GM19238 (cell line): ENCODE measurements at regions not wholly inside any gene's neighbourhood (a gene's known extent, or its start where the extent isn't known, plus 50 kb on each side); places are given as distances from the start of the nearest gene placed in this dataset.

Experiments used
- DNase-seq: peaks from one replicate; pipeline ENCODE4 v3.0.0; 2011; ENCODE audit warnings: low spot score; ENCODE audit not compliant: insufficient read length

DNA sequence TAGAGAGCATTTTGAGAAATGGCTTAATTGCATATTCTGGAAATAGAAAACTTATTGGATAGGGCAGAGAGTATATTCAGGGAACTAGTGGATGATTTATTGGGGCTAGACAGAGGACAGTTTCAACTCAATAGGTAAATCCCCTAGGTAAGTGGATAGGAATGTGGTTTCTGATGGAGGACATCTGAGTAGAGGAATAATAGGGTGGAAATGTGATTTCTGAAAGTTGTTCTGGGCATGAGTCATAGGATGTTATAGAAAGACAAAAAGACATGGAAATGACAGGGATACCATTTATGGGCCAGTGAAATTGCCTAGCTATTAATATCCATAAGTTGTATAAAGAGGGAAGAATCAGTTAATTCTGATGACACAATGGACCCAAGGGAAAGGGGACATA, 563.3 kb upstream of the GOLIM4 start:
- no peak for DNase-seq

DNA sequence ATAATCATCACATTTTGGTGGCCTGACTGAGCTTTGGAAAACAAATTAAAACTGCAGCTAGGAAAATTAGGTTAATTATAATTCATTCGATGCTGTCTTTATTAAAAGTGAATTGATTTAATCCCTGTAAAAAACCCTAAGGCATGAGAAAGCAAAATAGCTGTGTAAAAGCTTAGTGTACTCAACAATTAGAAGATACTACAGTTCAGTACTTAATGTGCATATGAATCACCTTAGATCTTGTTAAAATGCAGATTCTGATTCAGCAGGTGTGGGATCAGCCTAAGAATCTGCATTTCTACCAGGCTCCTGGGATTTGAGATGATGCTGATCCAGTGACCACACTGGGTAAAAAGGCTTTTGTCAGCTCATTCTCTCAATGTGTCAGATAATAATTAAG, 559.9 kb upstream of the GOLIM4 start:
- DNase-seq, result no peak

- DNase-seq, result no peak
Observed at GRCh38 chr3:168654700-168655099, 559.0 kb upstream of the GOLIM4 start.

DNA sequence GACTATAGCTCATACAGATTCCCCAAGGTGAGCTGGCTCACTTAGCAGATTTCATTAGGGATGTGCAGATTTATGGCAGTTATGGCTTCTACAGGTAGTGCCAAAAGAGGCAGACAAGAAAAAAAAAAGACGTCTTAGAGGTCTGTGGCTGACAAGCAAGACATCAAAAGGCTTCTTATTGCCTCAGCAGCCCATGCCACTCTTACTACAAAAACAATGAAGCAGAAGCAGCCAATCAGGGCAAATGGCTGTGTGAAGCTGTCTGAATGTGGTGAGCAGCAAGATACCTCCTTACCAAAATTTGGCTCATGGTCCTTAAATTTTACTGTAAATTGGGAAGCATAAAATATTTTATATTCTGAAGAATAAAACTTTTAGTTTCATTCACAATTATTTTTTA, 557.5 kb upstream of the GOLIM4 start:
- no peak for DNase-seq

DNA sequence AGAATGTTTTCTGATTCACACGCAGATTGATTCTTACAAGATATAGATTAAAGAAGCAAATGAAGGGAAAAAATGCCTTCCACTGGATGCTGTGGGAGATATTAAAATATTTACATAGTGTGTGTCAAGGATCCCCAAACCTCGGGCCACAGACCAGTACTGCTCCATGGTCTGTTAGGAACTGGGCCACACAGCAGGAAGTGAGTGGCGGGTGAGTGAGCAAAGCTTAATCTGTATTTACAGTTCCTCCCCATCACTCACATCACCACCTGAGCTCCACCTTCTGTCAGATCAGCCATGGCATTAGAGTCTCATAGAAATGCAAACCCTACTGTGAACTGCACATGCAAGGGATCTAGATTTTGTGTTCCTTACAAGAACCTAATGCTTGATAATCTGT, 552.6 kb upstream of the GOLIM4 start:
- DNase-seq, result no peak

- DNase-seq, result no peak
Observed at GRCh38 chr3:168647582-168647981, 551.9 kb upstream of the GOLIM4 start.

- DNase-seq, result no peak
Observed at GRCh38 chr3:168645180-168645579, 549.5 kb upstream of the GOLIM4 start.

DNA sequence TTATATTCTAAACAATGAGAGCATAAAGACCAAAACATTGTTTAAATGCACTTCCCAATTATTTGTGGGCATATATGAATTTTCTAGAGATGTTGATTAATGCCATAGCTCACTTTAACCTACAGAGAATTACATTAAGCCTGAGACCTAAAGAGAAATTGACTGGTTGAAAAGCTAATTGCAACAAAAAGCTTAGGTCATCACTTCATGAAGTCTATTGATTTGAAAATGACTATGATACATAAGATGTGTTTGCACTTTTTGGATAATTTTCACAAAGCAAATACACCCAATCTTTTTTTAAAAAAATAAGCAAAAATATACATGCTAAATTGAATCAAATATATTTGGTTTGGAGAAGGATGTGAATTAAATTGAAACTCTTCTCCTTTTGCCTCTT, 532.8 kb upstream of the GOLIM4 start:
- DNase-seq, result no peak

- no peak for DNase-seq
Observed at GRCh38 chr3:168625477-168625876, 529.8 kb upstream of the GOLIM4 start.

DNA sequence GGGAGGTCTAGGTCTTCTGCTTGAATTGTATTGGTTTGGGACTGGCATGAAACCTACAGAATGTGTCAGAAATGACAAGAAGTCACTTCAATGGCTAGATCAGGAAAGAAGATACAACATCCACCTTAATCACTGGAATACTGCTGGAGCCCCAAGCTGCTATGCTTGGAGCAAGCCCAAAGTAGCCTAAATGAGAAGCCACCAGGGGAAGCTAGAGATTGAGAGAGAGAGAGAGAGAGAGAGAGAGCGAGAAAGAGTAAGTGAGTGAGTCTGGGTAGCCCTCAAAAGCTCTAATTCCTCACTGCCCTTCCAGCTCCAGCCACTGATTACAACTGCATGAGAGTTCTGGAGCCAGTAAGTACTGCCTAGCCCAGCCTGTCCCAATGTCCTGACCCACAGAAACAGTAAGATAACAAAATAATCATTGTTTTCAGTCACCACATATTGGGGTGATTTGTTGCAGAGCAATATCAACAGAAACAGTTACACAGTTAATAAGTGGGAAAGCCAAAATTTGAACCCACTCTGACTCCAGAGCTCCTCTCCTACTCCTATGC, 529.2 kb upstream of the GOLIM4 start:
- no peak for DNase-seq

DNA sequence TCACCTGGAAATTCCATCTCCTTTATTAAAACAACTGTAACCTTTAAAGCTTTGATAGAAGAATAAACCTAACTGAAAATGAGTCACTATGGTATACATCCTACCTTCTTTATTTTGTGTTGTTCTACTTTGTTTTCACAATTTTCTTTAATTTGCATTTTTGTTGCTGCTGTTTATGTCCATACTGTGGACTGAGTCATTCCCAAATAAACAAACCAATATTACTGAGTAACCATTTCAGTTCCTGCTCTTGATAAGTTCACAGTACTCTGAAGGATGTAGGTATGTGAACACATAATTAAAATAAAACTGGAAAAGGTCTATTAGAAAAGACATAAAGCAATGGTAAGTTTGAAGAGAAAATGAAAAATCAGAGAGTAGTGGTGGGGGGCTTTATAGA, 528.5 kb upstream of the GOLIM4 start:
- DNase-seq, result no peak

DNA sequence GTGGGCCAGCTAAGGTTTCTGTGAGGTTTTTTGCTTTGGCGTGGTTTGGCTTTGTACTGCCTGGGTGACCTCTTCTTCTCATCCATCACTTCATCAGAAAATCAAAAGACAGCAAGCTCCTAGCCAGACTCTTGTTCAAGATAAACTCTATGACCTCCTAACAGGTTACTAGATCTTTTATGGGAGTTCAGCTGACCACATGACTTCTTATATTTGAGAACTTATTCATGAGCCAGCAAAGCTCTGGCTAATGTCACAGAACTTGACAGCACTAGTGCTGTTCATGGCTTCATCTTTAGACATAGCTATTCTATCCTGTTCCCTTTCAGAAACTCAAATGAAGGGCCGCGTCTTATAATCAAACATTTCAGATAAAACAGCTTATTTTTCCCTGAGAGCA, 527.1 kb upstream of the GOLIM4 start:
- no peak for DNase-seq

DNA sequence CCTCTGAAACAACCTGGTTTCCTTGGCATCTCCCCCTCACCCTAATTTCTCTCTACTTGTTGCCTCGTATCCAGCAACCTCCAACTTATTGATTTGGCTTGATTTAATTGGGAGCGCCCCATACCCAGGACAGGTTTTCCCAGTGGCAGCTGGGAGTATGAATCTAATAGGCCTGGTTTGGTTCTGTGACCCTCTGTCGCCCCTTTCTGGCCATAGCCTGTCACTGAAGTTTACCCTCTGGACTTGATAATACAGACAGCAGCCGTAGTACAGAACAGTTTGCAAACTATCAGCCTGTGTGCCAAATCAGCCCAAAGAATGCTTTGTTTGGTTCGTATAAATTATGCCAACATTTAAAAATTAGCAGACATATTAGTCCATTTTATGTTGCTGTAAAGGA, 525.1 kb upstream of the GOLIM4 start:
- no peak for DNase-seq

- DNase-seq, result no peak
Observed at GRCh38 chr3:168618827-168619470, 523.2 kb upstream of the GOLIM4 start.

DNA sequence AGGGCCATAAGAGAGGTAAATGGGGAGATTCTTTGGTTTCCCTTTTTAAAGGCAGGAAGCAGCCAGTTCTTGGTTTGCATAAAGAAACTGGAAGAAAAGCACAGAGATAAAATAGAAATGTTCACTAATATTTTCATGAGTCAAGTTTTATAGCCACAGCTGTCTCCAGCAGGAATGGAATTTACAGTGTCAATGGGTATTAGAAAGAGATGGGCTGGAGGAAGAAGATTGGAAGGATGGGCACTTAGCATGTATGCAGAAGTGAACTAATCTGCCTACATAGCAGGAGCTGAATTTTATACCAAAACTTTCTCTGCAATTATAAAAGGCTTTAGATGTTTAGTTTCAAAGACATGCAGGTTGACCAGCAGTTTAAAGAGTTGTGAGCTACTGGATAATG, 521.9 kb upstream of the GOLIM4 start:
- no peak for DNase-seq

GRCh38 chr3:168616915-168617314, 521.2 kb upstream of the GOLIM4 start:
- DNase-seq, result no peak

DNA sequence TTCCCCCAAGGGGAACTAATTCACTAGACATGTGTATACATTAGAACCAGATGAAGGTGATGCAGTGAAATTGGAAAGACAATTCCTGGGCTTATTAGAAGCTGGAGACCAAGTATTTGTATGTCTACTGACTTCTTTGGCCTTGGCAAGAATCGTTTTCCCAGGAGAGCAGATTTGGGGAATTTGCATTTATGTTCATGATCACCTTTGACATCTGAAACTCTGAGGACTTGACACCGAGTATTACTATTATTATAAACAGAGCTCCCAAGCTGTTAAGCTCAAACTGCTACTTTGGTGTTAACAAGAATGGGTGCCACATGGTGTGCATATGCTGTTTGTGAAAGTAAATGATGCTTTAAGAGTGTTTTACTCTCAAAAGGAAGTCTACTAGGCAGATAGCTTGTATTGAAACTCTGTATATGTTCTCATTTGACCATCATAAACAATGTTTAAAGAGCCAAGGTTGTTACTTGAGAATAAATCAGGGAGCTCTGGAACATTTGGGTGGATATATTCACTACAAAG, 519.8 kb upstream of the GOLIM4 start:
- no peak for DNase-seq

DNA sequence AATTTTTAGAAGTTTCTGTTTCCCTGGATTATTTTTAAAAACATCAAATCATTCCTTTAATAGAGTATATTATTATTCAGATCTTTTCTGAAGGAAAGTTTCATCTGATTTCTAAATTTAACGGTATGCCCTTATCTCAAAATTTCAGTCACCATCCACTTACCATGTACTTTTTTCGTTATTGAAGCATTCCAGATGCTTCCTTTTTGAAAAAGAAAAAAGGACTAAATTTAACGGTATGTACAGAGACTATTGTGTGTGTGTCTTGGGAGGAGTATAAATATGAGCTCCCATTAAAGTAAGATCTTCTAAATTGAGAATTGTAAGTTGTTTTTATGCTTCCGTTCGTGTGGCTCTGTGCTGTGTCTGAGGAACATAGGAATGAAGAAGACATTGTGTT, 517.4 kb upstream of the GOLIM4 start:
- DNase-seq, result no peak

- DNase-seq, result no peak
Observed at GRCh38 chr3:168612671-168613070, 516.9 kb upstream of the GOLIM4 start.

GRCh38 chr3:168611826-168612225, 516.1 kb upstream of the GOLIM4 start:
- DNase-seq, result no peak

DNA sequence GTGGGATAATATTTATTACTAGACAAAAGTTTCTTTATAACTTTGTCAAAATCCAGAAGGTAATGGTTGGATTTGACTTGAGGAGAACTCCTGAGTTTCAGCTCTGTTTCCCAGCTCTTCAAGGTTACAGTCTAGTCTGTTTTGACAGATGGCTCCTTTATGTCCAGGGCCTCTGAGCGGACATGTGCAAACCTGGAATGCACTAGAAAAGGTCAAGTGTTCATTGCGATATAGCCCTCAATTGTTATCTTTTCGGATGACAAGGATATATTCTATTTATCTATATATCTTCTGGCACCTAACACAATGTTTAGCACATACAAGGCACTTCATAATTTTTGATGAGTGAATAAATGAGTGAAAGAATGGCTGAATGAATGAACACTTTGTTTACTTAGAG, 513.2 kb upstream of the GOLIM4 start:
- no peak for DNase-seq

DNA sequence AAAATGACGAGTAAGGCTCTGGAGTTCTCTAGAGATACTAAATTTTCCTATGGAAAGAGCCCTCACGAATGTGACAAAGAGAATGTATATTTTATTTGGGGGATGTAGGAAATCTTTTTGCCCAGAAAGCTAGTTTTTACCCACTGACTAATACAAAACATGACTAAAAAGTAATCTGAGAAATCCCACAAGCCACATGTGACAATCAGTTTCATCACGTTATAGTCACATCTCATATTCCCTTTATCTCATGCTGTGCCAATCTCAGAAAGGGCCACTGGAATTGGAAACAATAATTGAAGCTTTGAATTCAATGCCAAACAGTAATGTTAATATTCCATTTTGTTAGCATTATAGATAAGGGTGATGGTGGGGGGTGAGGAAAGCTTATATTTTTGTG, 509.0 kb upstream of the GOLIM4 start:
- DNase-seq, result no peak

- DNase-seq, result no peak
Observed at GRCh38 chr3:168598250-168598649, 502.5 kb upstream of the GOLIM4 start.
